IMR-90 (cell line): ENCODE measurements at regions not wholly inside any gene's neighbourhood (a gene's known extent, or its start where the extent isn't known, plus 50 kb on each side); places are given as distances from the start of the nearest gene placed in this dataset.

Experiments used
- ATAC-seq: fragments of 200-7000 bp; cut with Tn5 transposase; 2 replicates; pipeline ENCODE4 v1.9.1; 2020; ENCODE audit warnings: low read depth, mild to moderate bottlenecking, moderate library complexity
- BruUV-seq: library from RNA; stranded (reverse); fragments of 400-500 nt; replicated peaks from 2 replicates; lab custom pipeline; 2021; lab: Mats Ljungman, UMichigan
- CTCF ChIA-PET: fragments of 300-600 bp; formaldehyde crosslinking; extraction: SDS; loops from one replicate; lab custom pipeline; 2021; ENCODE audit warnings: antibody characterized with exemption; lab: Yijun Ruan, JAX
- POLR2A ChIA-PET: fragments of 300-600 bp; sonication (Branson Sonifier 250); formaldehyde crosslinking; loops from one replicate; lab custom pipeline; 2022; ENCODE audit warnings: antibody characterized with exemption; ENCODE audit not compliant: unreplicated experiment; lab: Charles Lee
- DNase-seq: peaks from one replicate; pipeline ENCODE4 v3.0.0; 2013
- H2AFZ ChIP-seq: replicated peaks from 2 replicates; pipeline ENCODE3; 2013; ENCODE audit warnings: low read length, mild to moderate bottlenecking; ENCODE audit not compliant: poor library complexity
- H2AK5ac ChIP-seq: 2 replicates; pipeline ENCODE4 v1.6.1; 2013; ENCODE audit warnings: low read depth, low read length, inconsistent platforms
- H2AK9ac ChIP-seq: replicated peaks from 2 replicates; pipeline ENCODE3; 2013; ENCODE audit warnings: mild to moderate bottlenecking, low read depth, low read length, moderate library complexity; ENCODE audit not compliant: poor library complexity
- H2BK120ac ChIP-seq: 2 replicates; pipeline ENCODE4 v1.6.1; 2013; ENCODE audit warnings: low read depth, low read length, inconsistent platforms
- H2BK15ac ChIP-seq: 3 replicates; pipeline ENCODE4 v1.6.1; 2013; ENCODE audit warnings: low read depth, low read length, inconsistent platforms
- H2BK20ac ChIP-seq: 2 replicates; pipeline ENCODE4 v1.6.1; 2013; ENCODE audit warnings: low read depth, mild to moderate bottlenecking, inconsistent platforms, low read length, moderate library complexity
- H2BK5ac ChIP-seq: 2 replicates; pipeline ENCODE4 v1.6.1; 2013; ENCODE audit warnings: mild to moderate bottlenecking, low read depth, low read length, inconsistent platforms; ENCODE audit not compliant: poor library complexity, severe bottlenecking
- H3K14ac ChIP-seq: replicated peaks from 2 replicates; pipeline ENCODE4 v1.6.1; 2013; ENCODE audit warnings: low read depth, low read length, inconsistent platforms
- H3K18ac ChIP-seq: 2 replicates; pipeline ENCODE4 v1.6.1; 2013; ENCODE audit warnings: low read depth, low read length, control low read depth
- H3K23ac ChIP-seq: 2 replicates; pipeline ENCODE4 v1.6.1; 2013; ENCODE audit warnings: low read depth, low read length, inconsistent platforms
- H3K27ac ChIP-seq: 2 replicates; pipeline ENCODE4 v1.5.1; 2013; ENCODE audit warnings: mild to moderate bottlenecking, control low read depth, low read length; ENCODE audit not compliant: insufficient read depth
- H3K27me3 ChIP-seq: 2 replicates; pipeline ENCODE4 v1.6.1; 2013; ENCODE audit warnings: low read length; ENCODE audit not compliant: control insufficient read depth, insufficient read depth
- H3K36me3 ChIP-seq: 2 replicates; pipeline ENCODE4 v1.6.1; 2013; ENCODE audit warnings: low read length, mixed read lengths; ENCODE audit not compliant: control insufficient read depth, insufficient read depth
- H3K4ac ChIP-seq: 2 replicates; pipeline ENCODE4 v1.6.1; 2013; ENCODE audit warnings: low read depth, low read length, inconsistent platforms
- H3K4me1 ChIP-seq: 2 replicates; pipeline ENCODE4 v1.6.1; 2013; ENCODE audit warnings: low read length, mixed read lengths; ENCODE audit not compliant: control insufficient read depth, insufficient read depth
- H3K4me2 ChIP-seq: 2 replicates; pipeline ENCODE4 v1.6.1; 2013; ENCODE audit warnings: low read depth, mild to moderate bottlenecking, control low read depth, low read length, moderate library complexity
- H3K4me3 ChIP-seq: 2 replicates; pipeline ENCODE4 v1.5.1; 2013; ENCODE audit warnings: low read depth, mild to moderate bottlenecking, control low read depth, low read length, moderate library complexity; ENCODE audit not compliant: insufficient read depth
- H3K56ac ChIP-seq: 2 replicates; pipeline ENCODE4 v1.6.1; 2013; ENCODE audit warnings: low read length, inconsistent platforms; ENCODE audit not compliant: insufficient read depth; ENCODE audit errors: extremely low read depth
- H3K79me1 ChIP-seq, 2 experiments: 2 replicates each; pipeline ENCODE4 v1.6.1; 2013; ENCODE audit warnings: low read length in 2 of 2, inconsistent platforms in 1 of 2, low read depth in 1 of 2
- H3K9ac ChIP-seq: 2 replicates; pipeline ENCODE4 v1.6.1; 2013; ENCODE audit warnings: low read depth, low read length, control low read depth
- H3K9me1 ChIP-seq: 2 replicates; pipeline ENCODE4 v1.6.1; 2013; ENCODE audit warnings: low read length, inconsistent platforms; ENCODE audit not compliant: insufficient read depth
- H3K9me3 ChIP-seq: 2 replicates; pipeline ENCODE4 v1.6.1; 2013; ENCODE audit warnings: low read length; ENCODE audit not compliant: control insufficient read depth, insufficient read depth
- H4K20me1 ChIP-seq: 2 replicates; pipeline ENCODE4 v1.6.1; 2013; ENCODE audit warnings: low read length, inconsistent platforms; ENCODE audit not compliant: insufficient read depth
- H4K5ac ChIP-seq: 2 replicates; pipeline ENCODE4 v1.6.1; 2013; ENCODE audit warnings: mild to moderate bottlenecking, low read depth, low read length, control low read depth
- H4K8ac ChIP-seq, 2 experiments: 2 replicates each; pipeline ENCODE4 v1.6.1; 2013; ENCODE audit warnings: low read depth in 2 of 2, low read length in 2 of 2, control low read depth in 1 of 2, inconsistent platforms in 1 of 2
- H4K91ac ChIP-seq: 2 replicates; pipeline ENCODE4 v1.6.1; 2013; ENCODE audit warnings: low read depth, low read length, inconsistent platforms; ENCODE audit not compliant: insufficient read depth
- BHLHE40 ChIP-seq: fragments of 150-350 bp; IDR thresholded peaks from 2 replicates; pipeline ENCODE4 v1.6.1; 2016; ENCODE audit warnings: mild to moderate bottlenecking, low read depth, low read length
- CEBPB ChIP-seq: IDR thresholded peaks from 2 replicates; pipeline ENCODE4 v1.6.1; 2012; ENCODE audit warnings: low read depth, low read length, improper control_type of control experiment
- CHD1 ChIP-seq: IDR thresholded peaks from 2 replicates; pipeline ENCODE4 v1.6.1; 2012; ENCODE audit warnings: low read depth, low read length, improper control_type of control experiment
- CTCF ChIP-seq: conservative IDR thresholded peaks from 2 replicates; pipeline ENCODE4 v1.5.1; 2012; ENCODE audit warnings: mild to moderate bottlenecking, low read depth, low read length, improper control_type of control experiment
- ELK1 ChIP-seq: fragments of 150-350 bp; IDR thresholded peaks from 2 replicates; pipeline ENCODE4 v1.6.1; 2016; ENCODE audit warnings: low read depth, mild to moderate bottlenecking, low read length, moderate library complexity, borderline replicate concordance
- FOS ChIP-seq: fragments of 150-350 bp; IDR thresholded peaks from 2 replicates; pipeline ENCODE4 v1.6.1; 2016; ENCODE audit warnings: low read depth, low read length
- MAFK ChIP-seq: IDR thresholded peaks from 2 replicates; pipeline ENCODE4 v1.6.1; 2012; ENCODE audit warnings: low read depth, low read length, improper control_type of control experiment
- MAZ ChIP-seq: IDR thresholded peaks from 2 replicates; pipeline ENCODE4 v1.6.1; 2012; ENCODE audit warnings: low read depth, mild to moderate bottlenecking, low read length, improper control_type of control experiment, moderate library complexity, borderline replicate concordance
- MXI1 ChIP-seq: IDR thresholded peaks from 2 replicates; pipeline ENCODE4 v1.6.1; 2012; ENCODE audit warnings: low read depth, mild to moderate bottlenecking, low read length, moderate library complexity, borderline replicate concordance
- NFE2L2 ChIP-seq: fragments of 150-350 bp; IDR thresholded peaks from 2 replicates; pipeline ENCODE4 v1.6.1; 2016; ENCODE audit warnings: low read depth, mild to moderate bottlenecking, low read length
- POLR2A ChIP-seq: IDR thresholded peaks from 2 replicates; pipeline ENCODE4 v1.6.1; 2012; ENCODE audit warnings: mild to moderate bottlenecking, low read depth, low read length
- RAD21 ChIP-seq: IDR thresholded peaks from 2 replicates; pipeline ENCODE4 v1.6.1; 2012; ENCODE audit warnings: low read length, improper control_type of control experiment
- RCOR1 ChIP-seq: IDR thresholded peaks from 2 replicates; pipeline ENCODE4 v1.6.1; 2012; ENCODE audit warnings: mild to moderate bottlenecking, low read length, improper control_type of control experiment; ENCODE audit not compliant: insufficient replicate concordance
- RFX5 ChIP-seq: IDR thresholded peaks from 2 replicates; pipeline ENCODE4 v1.8.0; 2012; ENCODE audit warnings: low read depth, mild to moderate bottlenecking, low read length, moderate library complexity
- SMC3 ChIP-seq: fragments of 150-350 bp; IDR thresholded peaks from 2 replicates; pipeline ENCODE4 v1.6.1; 2016; ENCODE audit warnings: low read depth, mild to moderate bottlenecking, antibody characterized with exemption, low read length, moderate library complexity
- WGBS, 2 experiments: methylation state at CpG; one replicate each; pipeline versions ENCODE4 v1.1.5 to v1.1.7; 2013; ENCODE audit warnings: missing lambda C conversion rate in 2 of 2; ENCODE audit not compliant: insufficient read length in 1 of 2; ENCODE audit errors: extremely low coverage in 2 of 2; 5-methylcytosine and 5-hydroxymethylcytosine counted together
- dilution Hi-C: fragments of 300-500 bp; cut with HindIII; formaldehyde crosslinking; loops from one replicate; pipeline ENCODE4 v1.14.3; 2018; ENCODE audit warnings: low sequenced_read_pairs; ENCODE audit not compliant: unreplicated experiment
- in situ Hi-C: fragments of 300-500 bp; cut with MboI; formaldehyde crosslinking; loops from 3 replicates; pipeline ENCODE4 v1.14.3; 2019; ENCODE audit warnings: low sequenced_read_pairs, inconsistent platforms, mixed read lengths
- intact Hi-C: fragments of 100-400 bp; cut with micrococcal nuclease; formaldehyde crosslinking; loops from 2 replicates; pipeline ENCODE4 v1.10.0; 2022
- TF ChIP-seq, protein P1 (sequence below): fragments of 150-350 bp; IDR thresholded peaks from 2 replicates; pipeline ENCODE4 v1.6.1; 2017; ENCODE audit warnings: mild to moderate bottlenecking, antibody characterized with exemption, low read length, low read depth

DNA sequence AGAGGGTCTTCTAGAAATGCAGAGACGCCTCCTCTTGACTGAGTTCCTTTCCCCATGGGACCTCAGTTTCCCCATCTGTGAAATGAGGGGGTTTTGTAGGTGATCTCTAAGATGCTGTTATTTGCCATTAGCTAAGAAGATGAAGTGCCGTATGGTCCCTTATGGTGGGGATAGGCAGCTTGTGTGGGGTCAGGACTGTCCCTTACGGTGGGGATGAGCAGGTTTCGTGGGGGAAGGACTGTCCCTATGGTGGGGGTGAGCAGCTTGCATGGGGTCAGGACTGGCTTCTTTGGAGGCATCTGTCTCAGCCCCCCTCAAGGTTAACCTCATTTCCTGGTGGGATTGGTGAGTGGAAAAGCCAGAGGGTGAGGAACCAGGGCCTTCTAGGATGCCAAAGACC is 148.3 kb upstream of the GPR26 start:
- Histone ChIP-seq H3K9ac (no peak overlapping the region), H3K36me3 (no peaks in the 10 kb centered on the region), H3K4me3 (no peak overlapping the region), H2AK9ac (no peak overlapping the region), H2BK120ac (no peak overlapping the region), H3K56ac (no peak overlapping the region), H3K23ac (no peak overlapping the region), H2BK20ac (no peak overlapping the region), H4K5ac (no peak overlapping the region), H3K27ac (no peak overlapping the region), H4K91ac (no peak overlapping the region), H2BK15ac (no peak overlapping the region), H2BK5ac (no peak overlapping the region), H3K4me1 (no peaks in the 10 kb centered on the region), H4K20me1 (no peaks in the 10 kb centered on the region), H2AFZ (no peak overlapping the region), H3K9me3 (peaks cover 42% of the 10 kb centered on the region), H4K8ac (no peak overlapping the region), H3K4me2 (no peak overlapping the region), H2AK5ac (no peak overlapping the region), H3K18ac (no peak overlapping the region), H3K9me1 (no peaks in the 10 kb centered on the region), H3K4ac (no peak overlapping the region), H3K27me3 (no peaks in the 10 kb centered on the region), H3K14ac (no peak overlapping the region), H3K79me1 (no peaks in the 10 kb centered on the region)
- ATAC-seq (no peak), DNase-seq (no peak)
- dilution Hi-C loops (no loop called here), intact Hi-C loops (no loop called here), in situ Hi-C loops (no loop called here)
- BruUV-seq = no TSS peak
- ChIA-PET POLR2A (no interaction called here), CTCF (no interaction called here)
- TF ChIP-seq MAFK = no peak
- TF ChIP-seq SMC3 = no peak
- TF ChIP-seq FOS = no peak
- no peak for TF ChIP-seq MAZ
- TF ChIP-seq RCOR1 = no peak
- no peak for TF ChIP-seq RFX5
- no peak for TF ChIP-seq NFE2L2
- no peak for TF ChIP-seq CTCF
- no peak for TF ChIP-seq POLR2A
- TF ChIP-seq CEBPB = no peak
- no peak for TF ChIP-seq CHD1
- no peak for TF ChIP-seq ELK1
- no peak for TF ChIP-seq RAD21
- no peak for TF ChIP-seq MXI1
- TF ChIP-seq, protein P1, sequence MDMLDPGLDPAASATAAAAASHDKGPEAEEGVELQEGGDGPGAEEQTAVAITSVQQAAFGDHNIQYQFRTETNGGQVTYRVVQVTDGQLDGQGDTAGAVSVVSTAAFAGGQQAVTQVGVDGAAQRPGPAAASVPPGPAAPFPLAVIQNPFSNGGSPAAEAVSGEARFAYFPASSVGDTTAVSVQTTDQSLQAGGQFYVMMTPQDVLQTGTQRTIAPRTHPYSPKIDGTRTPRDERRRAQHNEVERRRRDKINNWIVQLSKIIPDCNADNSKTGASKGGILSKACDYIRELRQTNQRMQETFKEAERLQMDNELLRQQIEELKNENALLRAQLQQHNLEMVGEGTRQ = no peak
- TF ChIP-seq BHLHE40 = no peak
- no CpG with 5 or more reads among the region's 4 CpGs for WGBS, 2 experiments
